Ascending aorta (tissue), 2 donors: ENCODE measurements at regions not wholly inside any gene's neighbourhood (a gene's known extent, or its start where the extent isn't known, plus 50 kb on each side); places are given as distances from the start of the nearest gene placed in this dataset.

Experiments used
- DNase-seq, 2 donors: peaks; one replicate each; pipeline ENCODE4 v3.0.0-alpha.2; 2019; ENCODE audit warnings: low spot score in 2 of 2
- H3K27ac ChIP-seq, 2 donors: fragments of 200-600 bp; sonication (generic); one replicate each; pipeline ENCODE4 v1.5.1; 2016 to 2017; ENCODE audit warnings: mild to moderate bottlenecking in 1 of 2
- H3K27me3 ChIP-seq: fragments of 200-600 bp; sonication (generic); one replicate; pipeline ENCODE4 v1.5.1; 2017
- H3K36me3 ChIP-seq, 2 donors: fragments of 200-600 bp; sonication (generic); one replicate each; pipeline ENCODE4 v1.5.1; 2016
- H3K4me1 ChIP-seq, 2 donors: fragments of 200-600 bp; sonication (generic); one replicate each; pipeline ENCODE4 v1.5.1; 2016 to 2017; ENCODE audit warnings: mild to moderate bottlenecking in 1 of 2
- H3K4me3 ChIP-seq, 2 donors: fragments of 200-600 bp; sonication (generic); one replicate each; pipeline ENCODE4 v1.5.1; 2016 to 2017; ENCODE audit warnings: mild to moderate bottlenecking in 1 of 2
- H3K9me3 ChIP-seq, 2 donors: fragments of 200-600 bp; sonication (generic); one replicate each; pipeline ENCODE4 v1.5.1; 2016
- CTCF ChIP-seq, 3 experiments: fragments of 200-600 bp in 2 of 3; fragments of 450-650 bp in 1 of 3; sonication (generic) in 2 of 3; IDR thresholded peaks; one replicate each; pipeline ENCODE4 v1.5.1; 2016 to 2019; ENCODE audit warnings: antibody characterized with exemption in 3 of 3, mild to moderate bottlenecking in 1 of 3, moderate library complexity in 1 of 3
- intact Hi-C: fragments of 100-400 bp; cut with DNase I; formaldehyde crosslinking; loops from one replicate; pipeline ENCODE4 v1.15.1; 2023

GRCh38 chr13:109309625-109310363, 476.6 kb downstream of the IRS2 start:
- H3K4me3 ChIP-seq, result no peak overlapping the region
- intact Hi-C loops, result no loop called here
- TF ChIP-seq CTCF (IDR thresholded peaks at IDR 0.05), result no peak
- DNase-seq, result no peak
- no peaks in the 10 kb centered on the region for H3K4me1 ChIP-seq
- H3K27ac ChIP-seq, result no peak overlapping the region
- no peaks in the 10 kb centered on the region for H3K36me3 ChIP-seq
- no peaks in the 10 kb centered on the region for H3K27me3 ChIP-seq
- no peaks in the 10 kb centered on the region for H3K9me3 ChIP-seq

- Histone ChIP-seq H3K27me3 (no peaks in the 10 kb centered on the region), H3K4me1 (no peaks in the 10 kb centered on the region), H3K27ac (no peak overlapping the region), H3K9me3 (no peaks in the 10 kb centered on the region), H3K36me3 (no peaks in the 10 kb centered on the region), H3K4me3 (no peak overlapping the region)
- no peak for TF ChIP-seq CTCF (IDR thresholded peaks at IDR 0.05)
- intact Hi-C loops, result no loop called here
- DNase-seq, result no peak
Measured at GRCh38 chr13:109307027-109307426, 479.4 kb downstream of the IRS2 start.

GRCh38 chr13:109301726-109302125, 484.7 kb downstream of the IRS2 start:
- DNase-seq, result no peak
- Histone ChIP-seq H3K9me3 (no peaks in the 10 kb centered on the region), H3K36me3 (no peaks in the 10 kb centered on the region), H3K27me3 (no peaks in the 10 kb centered on the region), H3K27ac (no peak overlapping the region), H3K4me1 (no peaks in the 10 kb centered on the region), H3K4me3 (no peak overlapping the region)
- TF ChIP-seq CTCF (IDR thresholded peaks at IDR 0.05), result no peak
- intact Hi-C loops, result no loop called here

GRCh38 chr13:109301276-109301675, 485.1 kb downstream of the IRS2 start:
- no peaks in the 10 kb centered on the region for H3K9me3 ChIP-seq
- no peaks in the 10 kb centered on the region for H3K36me3 ChIP-seq
- H3K27me3 ChIP-seq, result no peaks in the 10 kb centered on the region
- no peaks in the 10 kb centered on the region for H3K4me1 ChIP-seq
- TF ChIP-seq CTCF (IDR thresholded peaks at IDR 0.05), result no peak
- no peak for DNase-seq
- intact Hi-C loops, result no loop called here
- no peak overlapping the region for H3K27ac ChIP-seq
- no peak overlapping the region for H3K4me3 ChIP-seq

GRCh38 chr13:109297628-109298027, 488.8 kb downstream of the IRS2 start:
- H3K9me3 ChIP-seq, result no peaks in the 10 kb centered on the region
- H3K4me3 ChIP-seq, result no peak overlapping the region
- no peak for TF ChIP-seq CTCF (IDR thresholded peaks at IDR 0.05)
- DNase-seq, result no peak
- no peaks in the 10 kb centered on the region for H3K4me1 ChIP-seq
- H3K27ac ChIP-seq, result no peak overlapping the region
- H3K27me3 ChIP-seq, result no peaks in the 10 kb centered on the region
- no peaks in the 10 kb centered on the region for H3K36me3 ChIP-seq
- intact Hi-C loops, result no loop called here

- Histone ChIP-seq H3K36me3 (no peaks in the 10 kb centered on the region), H3K4me1 (no peaks in the 10 kb centered on the region), H3K9me3 (no peaks in the 10 kb centered on the region), H3K27me3 (no peaks in the 10 kb centered on the region), H3K27ac (no peak overlapping the region), H3K4me3 (no peak overlapping the region)
- intact Hi-C loops, result no loop called here
- DNase-seq, result no peak
- no peak for TF ChIP-seq CTCF (IDR thresholded peaks at IDR 0.05)
Measured at GRCh38 chr13:109293166-109293565, 493.2 kb downstream of the IRS2 start.
